H1 (cell line): ENCODE measurements at regions not wholly inside any gene's neighbourhood (a gene's known extent, or its start where the extent isn't known, plus 50 kb on each side); places are given as distances from the start of the nearest gene placed in this dataset.

Experiments
- CTCF ChIA-PET: fragments of 300-600 bp; sonication (Branson Sonifier 250); formaldehyde crosslinking; loops from one replicate; lab custom pipeline; 2021; ENCODE audit not compliant: partially characterized antibody; lab: Charles Lee
- POLR2A ChIA-PET: fragments of 300-600 bp; sonication (Branson Sonifier 250); formaldehyde crosslinking; loops from one replicate; lab custom pipeline; 2021; ENCODE audit warnings: inconsistent platforms; ENCODE audit not compliant: partially characterized antibody; lab: Charles Lee
- DNase-seq, 2 experiments: peaks; one replicate each; pipeline versions ENCODE4 v3.0.0 to v3.0.0-alpha.2; 2010 to 2022; ENCODE audit warnings: low spot score in 2 of 2, low read depth in 1 of 2, mixed read lengths in 1 of 2
- FAIRE-seq: peaks from 2 replicates; lab custom pipeline; 2011; peaks lifted over from hg19 to GRCh38; lab: Jason Lieb, UNC
- H2AFZ ChIP-seq: 2 replicates; pipeline ENCODE4 v1.8.1; 2012; ENCODE audit warnings: low read length, inconsistent platforms
- H2AK5ac ChIP-seq: 2 replicates; pipeline ENCODE4 v1.6.1; 2013; ENCODE audit warnings: low read depth, low read length
- H2BK120ac ChIP-seq: replicated peaks from 2 replicates; pipeline ENCODE3; 2013; ENCODE audit warnings: low read depth, low read length, inconsistent platforms
- H2BK12ac ChIP-seq: 2 replicates; pipeline ENCODE4 v1.6.1; 2013; ENCODE audit warnings: low read depth, low read length
- H2BK15ac ChIP-seq: 2 replicates; pipeline ENCODE4 v1.6.1; 2013; ENCODE audit warnings: low read length
- H2BK20ac ChIP-seq: 2 replicates; pipeline ENCODE4 v1.6.1; 2013; ENCODE audit warnings: low read length
- H2BK5ac ChIP-seq: 2 replicates; pipeline ENCODE4 v1.6.1; 2013; ENCODE audit warnings: low read depth, low read length
- H3K14ac ChIP-seq: 2 replicates; pipeline ENCODE4 v1.6.1; 2013; ENCODE audit warnings: inconsistent platforms; ENCODE audit not compliant: insufficient read length
- H3K18ac ChIP-seq: 2 replicates; pipeline ENCODE4 v1.6.1; 2013; ENCODE audit warnings: low read length; ENCODE audit errors: extremely low read depth
- H3K23ac ChIP-seq: 2 replicates; pipeline ENCODE4 v1.6.1; 2013; ENCODE audit warnings: inconsistent platforms; ENCODE audit not compliant: insufficient read length
- H3K23me2 ChIP-seq: 2 replicates; pipeline ENCODE4 v1.6.1; 2013; ENCODE audit warnings: low read depth, low read length
- H3K27ac ChIP-seq: 2 replicates; pipeline ENCODE4 v1.6.1; 2011; ENCODE audit warnings: low read depth, low read length, inconsistent platforms
- H3K27me3 ChIP-seq, 4 experiments: replicated peaks in 1 of 4; 1 replicate in 1 of 4; 2 replicates in 3 of 4; pipeline versions ENCODE4 v1.6.1 to v1.8.1; 2011 to 2013; ENCODE audit warnings: low read length in 3 of 4, mild to moderate bottlenecking in 3 of 4, inconsistent platforms in 2 of 4, mixed read lengths in 2 of 4, moderate library complexity in 1 of 4; ENCODE audit not compliant: control insufficient read depth in 3 of 4, insufficient read depth in 3 of 4; ENCODE audit errors: extremely low read depth in 1 of 4
- H3K36me3 ChIP-seq, 4 experiments: 2 replicates each; pipeline versions ENCODE4 v1.6.1 to v1.8.1; 2011 to 2013; ENCODE audit warnings: mild to moderate bottlenecking in 4 of 4, low read length in 3 of 4, moderate library complexity in 2 of 4, control low read depth in 1 of 4, inconsistent platforms in 1 of 4; ENCODE audit not compliant: insufficient read depth in 4 of 4, control insufficient read depth in 2 of 4
- H3K4ac ChIP-seq: replicated peaks from 2 replicates; pipeline ENCODE3; 2013; ENCODE audit warnings: low read length, low read depth, mixed read lengths, inconsistent platforms; ENCODE audit not compliant: insufficient read length
- H3K4me1 ChIP-seq, 4 experiments: replicated peaks in 1 of 4; 1 replicate in 1 of 4; 2 replicates in 3 of 4; pipeline versions ENCODE4 v1.6.1 to v1.8.1; 2011 to 2013; ENCODE audit warnings: low read length in 3 of 4, inconsistent platforms in 2 of 4, mixed read lengths in 1 of 4; ENCODE audit not compliant: insufficient read depth in 4 of 4, control insufficient read depth in 3 of 4
- H3K4me2 ChIP-seq, 2 experiments: 2 replicates each; pipeline versions ENCODE4 v1.6.1 to v1.8.1; 2011 to 2013; ENCODE audit warnings: low read depth in 2 of 2, low read length in 2 of 2, control low read depth in 1 of 2, inconsistent platforms in 1 of 2, mild to moderate bottlenecking in 1 of 2; ENCODE audit not compliant: insufficient read depth in 1 of 2
- H3K4me3 ChIP-seq, 4 experiments: fragments of 200-600, 300-600 bp in 1 of 4; sonication (generic), shearing (Covaris generic), sonication (Bioruptor Twin) in 1 of 4; 2 replicates each; pipeline versions ENCODE4 v1.5.1 to v1.8.1; 2011 to 2016; ENCODE audit warnings: low read length in 4 of 4, low read depth in 3 of 4, control low read depth in 2 of 4, inconsistent platforms in 2 of 4, mild to moderate bottlenecking in 2 of 4, mixed read lengths in 1 of 4, moderate library complexity in 1 of 4; ENCODE audit not compliant: insufficient read depth in 2 of 4; ENCODE audit errors: extremely low read depth in 1 of 4
- H3K56ac ChIP-seq: replicated peaks from 2 replicates; pipeline ENCODE3; 2013; ENCODE audit warnings: low read depth, mild to moderate bottlenecking, mixed read lengths, low read length, inconsistent platforms; ENCODE audit not compliant: insufficient read length
- H3K79me1 ChIP-seq: 2 replicates; pipeline ENCODE4 v1.6.1; 2013; ENCODE audit warnings: low read depth, low read length, control low read depth
- H3K79me2 ChIP-seq, 2 experiments: 2 replicates each; pipeline versions ENCODE4 v1.6.1 to v1.8.1; 2012 to 2013; ENCODE audit warnings: low read length in 2 of 2, mild to moderate bottlenecking in 2 of 2, inconsistent platforms in 1 of 2; ENCODE audit not compliant: insufficient read depth in 2 of 2, control insufficient read depth in 1 of 2
- H3K9ac ChIP-seq, 4 experiments: replicated peaks in 1 of 4; 1 replicate in 1 of 4; 2 replicates in 3 of 4; pipeline versions ENCODE4 v1.6.1 to v1.8.1; 2011 to 2013; ENCODE audit warnings: low read depth in 3 of 4, low read length in 3 of 4, control low read depth in 2 of 4, mild to moderate bottlenecking in 2 of 4, moderate library complexity in 2 of 4, inconsistent platforms in 1 of 4; ENCODE audit errors: extremely low read depth in 1 of 4
- H3K9me3 ChIP-seq, 2 experiments: 2 replicates each; pipeline versions ENCODE4 v1.6.1 to v1.8.1; 2012 to 2013; ENCODE audit warnings: mild to moderate bottlenecking in 2 of 2, moderate library complexity in 2 of 2, control low read depth in 1 of 2, inconsistent platforms in 1 of 2, low read depth in 1 of 2, low read length in 1 of 2, mixed read lengths in 1 of 2; ENCODE audit not compliant: insufficient read depth in 2 of 2
- H4K20me1 ChIP-seq, 2 experiments: replicated peaks in 1 of 2; 2 replicates each; pipeline versions ENCODE3 to v1.8.1; 2011 to 2013; ENCODE audit warnings: inconsistent platforms in 2 of 2, low read length in 2 of 2, mild to moderate bottlenecking in 1 of 2; ENCODE audit not compliant: insufficient read depth in 2 of 2, control insufficient read depth in 1 of 2
- H4K5ac ChIP-seq: 2 replicates; pipeline ENCODE4 v1.6.1; 2013; ENCODE audit warnings: low read length, low read depth, mixed read lengths, inconsistent platforms; ENCODE audit not compliant: insufficient read length
- H4K8ac ChIP-seq: 2 replicates; pipeline ENCODE4 v1.8.0; 2013; ENCODE audit warnings: mild to moderate bottlenecking, moderate library complexity, low read length, inconsistent platforms; ENCODE audit not compliant: insufficient read depth; ENCODE audit errors: extremely low read depth
- H4K91ac ChIP-seq: replicated peaks from 2 replicates; pipeline ENCODE3; 2013; ENCODE audit warnings: low read length, mixed read lengths, inconsistent platforms; ENCODE audit not compliant: insufficient read length
- CREB1 ChIP-seq: IDR thresholded peaks from 2 replicates; pipeline ENCODE4 v1.6.1; 2012; ENCODE audit warnings: inconsistent platforms
- EZH2 ChIP-seq: fragments of 200-600 bp; sonication (generic); IDR thresholded peaks from 2 replicates; pipeline ENCODE4 v1.7.1; 2012; ENCODE audit warnings: low read depth, mild to moderate bottlenecking, moderate library complexity, low read length, inconsistent platforms; ENCODE audit not compliant: severe bottlenecking
- HDAC2 ChIP-seq, 2 experiments: fragments of 300-600 bp in 1 of 2; sonication (generic) in 1 of 2; IDR thresholded peaks; 2 replicates each; pipeline ENCODE4 v1.6.1; 2011 to 2012; ENCODE audit warnings: low read depth in 2 of 2, low read length in 2 of 2, mild to moderate bottlenecking in 2 of 2, moderate library complexity in 2 of 2, borderline replicate concordance in 1 of 2, inconsistent platforms in 1 of 2
- POLR2A ChIP-seq, 2 experiments: IDR thresholded peaks; 1 replicate in 1 of 2; 2 replicates in 1 of 2; pipeline ENCODE4 v1.6.1; 2011; ENCODE audit warnings: low read depth in 2 of 2, low read length in 2 of 2, mild to moderate bottlenecking in 2 of 2; ENCODE audit errors: control extremely low read depth in 1 of 2
- RBBP5 ChIP-seq: IDR thresholded peaks from 2 replicates; pipeline ENCODE4 v1.7.1; 2012; ENCODE audit warnings: low read depth, mild to moderate bottlenecking, inconsistent platforms, low read length, moderate library complexity, borderline replicate concordance
- RXRA ChIP-seq: IDR thresholded peaks from 2 replicates; pipeline ENCODE4 v1.6.1; 2011; ENCODE audit warnings: low read depth, mild to moderate bottlenecking, low read length, moderate library complexity; ENCODE audit not compliant: insufficient read depth
- WGBS, 2 experiments: shearing (Covaris generic) in 1 of 2; methylation state at CpG; one replicate each; pipeline versions ENCODE4 v1.1.6 to v1.1.7; 2013 to 2015; ENCODE audit warnings: low lambda C conversion rate in 2 of 2, mixed read lengths in 2 of 2, inconsistent platforms in 1 of 2, low coverage in 1 of 2, missing lambda C conversion rate in 1 of 2; ENCODE audit not compliant: insufficient replicate concordance in 2 of 2, insufficient coverage in 1 of 2, insufficient read length in 1 of 2; ENCODE audit errors: extremely low coverage in 1 of 2, missing lambda C conversion rate in 1 of 2; 5-methylcytosine and 5-hydroxymethylcytosine counted together

DNA sequence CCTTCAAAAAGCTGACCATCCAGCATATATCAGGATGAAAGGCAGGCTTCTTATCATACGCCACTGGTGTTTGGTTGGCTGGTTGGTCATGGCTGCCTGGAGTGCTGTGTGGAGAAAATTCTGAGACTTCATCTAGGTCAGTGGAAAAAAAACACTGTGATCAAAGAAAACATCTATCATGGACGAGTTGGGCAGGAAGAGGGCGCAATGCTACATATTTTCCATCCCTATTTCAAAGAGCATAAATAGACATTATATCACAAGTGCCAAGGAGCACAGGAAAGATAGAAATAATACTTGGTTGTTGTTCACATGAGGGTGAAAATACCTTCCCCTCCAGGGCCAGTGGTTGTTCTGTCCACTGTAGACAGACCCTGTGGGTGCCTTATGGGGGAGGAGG lies 128.4 kb upstream of the PLPP4 start:
- Histone ChIP-seq H3K23me2 (no peaks in the 10 kb centered on the region), H2AK5ac (no peak overlapping the region), H4K5ac (no peak overlapping the region), H4K8ac (no peak overlapping the region), H3K4me3 (no peak overlapping the region), H3K4ac (no peak overlapping the region), H4K20me1 (no peaks in the 10 kb centered on the region), H3K27me3 (no peaks in the 10 kb centered on the region), H3K23ac (no peak overlapping the region), H2BK12ac (no peak overlapping the region), H3K9ac (no peak overlapping the region), H2BK5ac (no peak overlapping the region), H3K79me1 (no peaks in the 10 kb centered on the region), H3K4me1 (no peaks in the 10 kb centered on the region), H3K18ac (no peak overlapping the region), H3K9me3 (no peaks in the 10 kb centered on the region), H2BK20ac (no peak overlapping the region)
- no peak for FAIRE-seq
- 94% methylated on average over 3 of the region's 3 CpGs; no CpG with 5 or more reads in 1 of the 2 experiments for WGBS, 2 experiments
- POLR2A ChIA-PET, result no interaction called here
- DNase-seq, result no peak
- TF ChIP-seq EZH2 (no peak), HDAC2 (IDR thresholded peaks at IDR 0.05; ENCODE audit: borderline replicate concordance in 1 of 2, low read depth in 2 of 2, low read length in 2 of 2) (no peak), CREB1 (no peak), POLR2A (IDR thresholded peaks at IDR 0.05; ENCODE audit: control extremely low read depth in 1 of 2, low read depth in 2 of 2, low read length in 2 of 2) (no peak), RXRA (no peak), RBBP5 (no peak)
- TF ChIP-seq, all 59 proteins: peak for 0
- Histone ChIP-seq H4K91ac (no peak overlapping the region), H3K79me2 (no peaks in the 10 kb centered on the region), H3K27ac (no peak overlapping the region), H3K14ac (no peak overlapping the region), H3K56ac (no peak overlapping the region), H2BK120ac (no peak overlapping the region), H3K36me3 (no peaks in the 10 kb centered on the region), H2AFZ (no peak overlapping the region), H3K4me2 (no peak overlapping the region), H2BK15ac (no peak overlapping the region)
- CTCF ChIA-PET, result interaction anchor here (1.1 kb wide), 1 partner anchor 107 kb away, joined by 6 read pairs; no protein-coding TSS in a partner anchor
